Thymus (tissue), 11 donors: ENCODE measurements at regions not wholly inside any gene's neighbourhood (a gene's known extent, or its start where the extent isn't known, plus 50 kb on each side); places are given as distances from the start of the nearest gene placed in this dataset.

ENCODE experiments used
- DNase-seq, 9 donors: peaks; one replicate each; pipeline ENCODE4 v3.0.0-alpha.2; 2013; ENCODE audit warnings: low spot score in 9 of 9, low read depth in 6 of 9, missing footprints in 1 of 9
- H3K27ac ChIP-seq, 2 donors: one replicate each; pipeline ENCODE4 v1.5.1; 2013; ENCODE audit warnings: control low read depth in 1 of 2, low read depth in 1 of 2, low read length in 1 of 2, mild to moderate bottlenecking in 1 of 2, moderate library complexity in 1 of 2
- H3K27me3 ChIP-seq, 2 donors: one replicate each; pipeline ENCODE4 v1.5.1; 2013; ENCODE audit warnings: low read length in 1 of 2; ENCODE audit not compliant: control insufficient read depth in 2 of 2, insufficient read depth in 1 of 2
- H3K36me3 ChIP-seq, 2 donors: one replicate each; pipeline ENCODE4 v1.5.1; 2013; ENCODE audit warnings: low read length in 1 of 2, mild to moderate bottlenecking in 1 of 2, moderate library complexity in 1 of 2; ENCODE audit not compliant: control insufficient read depth in 2 of 2, insufficient read depth in 2 of 2
- H3K4me1 ChIP-seq, 2 donors: one replicate each; pipeline ENCODE4 v1.5.1; 2013; ENCODE audit warnings: low read length in 2 of 2; ENCODE audit not compliant: control insufficient read depth in 2 of 2, insufficient read depth in 2 of 2
- H3K4me3 ChIP-seq, 2 donors: one replicate each; pipeline ENCODE4 v1.5.1; 2013; ENCODE audit warnings: low read length in 2 of 2, control low read depth in 1 of 2, mild to moderate bottlenecking in 1 of 2
- H3K9me3 ChIP-seq, 2 donors: one replicate each; pipeline ENCODE4 v1.5.1; 2013; ENCODE audit warnings: low read length in 1 of 2, mild to moderate bottlenecking in 1 of 2; ENCODE audit not compliant: control insufficient read depth in 2 of 2, insufficient read depth in 1 of 2
- WGBS: extraction: QIAGEN DNeasy Blood & Tissue Kit; methylation state at CpG from one replicate; pipeline ENCODE4 v1.1.7; 2013; 5-methylcytosine and 5-hydroxymethylcytosine counted together
- donor health status: healthy.

- H3K9me3 ChIP-seq = no peaks in the 10 kb centered on the region
- H3K27ac ChIP-seq = no peak overlapping the region
- H3K36me3 ChIP-seq = no peaks in the 10 kb centered on the region
- H3K27me3 ChIP-seq = peaks cover 0 to 8% of the 10 kb centered on the region in 2 donors
- DNase-seq = no peak
- no peaks in the 10 kb centered on the region for H3K4me1 ChIP-seq
- WGBS = 83% methylated on average over 9 of the region's 9 CpGs
- H3K4me3 ChIP-seq = no peak overlapping the region
Observed at GRCh38 chr5:4243479-4244264, 648.0 kb downstream of the IRX1 start.

GRCh38 chr5:4244306-4244705, 648.7 kb downstream of the IRX1 start:
- H3K9me3 ChIP-seq = no peaks in the 10 kb centered on the region
- H3K27me3 ChIP-seq = peaks cover 0 to 8% of the 10 kb centered on the region in 2 donors
- DNase-seq = no peak
- WGBS = 86% methylated on average over 9 of the region's 9 CpGs
- no peaks in the 10 kb centered on the region for H3K36me3 ChIP-seq
- no peak overlapping the region for H3K4me3 ChIP-seq
- H3K27ac ChIP-seq = no peak overlapping the region
- no peaks in the 10 kb centered on the region for H3K4me1 ChIP-seq

GRCh38 chr5:4245076-4245475, 649.4 kb downstream of the IRX1 start:
- Histone ChIP-seq H3K27ac (no peak overlapping the region), H3K4me3 (no peak overlapping the region), H3K36me3 (no peaks in the 10 kb centered on the region), H3K4me1 (no peaks in the 10 kb centered on the region), H3K27me3 (peaks cover 0 to 8% of the 10 kb centered on the region in 2 donors), H3K9me3 (no peaks in the 10 kb centered on the region)
- WGBS = 95% methylated on average over 2 of the region's 2 CpGs
- DNase-seq = no peak

GRCh38 chr5:4245511-4245910, 649.9 kb downstream of the IRX1 start:
- Histone ChIP-seq H3K36me3 (no peaks in the 10 kb centered on the region), H3K27me3 (peaks cover 0 to 8% of the 10 kb centered on the region in 2 donors), H3K4me3 (no peak overlapping the region), H3K9me3 (no peaks in the 10 kb centered on the region), H3K27ac (no peak overlapping the region), H3K4me1 (no peaks in the 10 kb centered on the region)
- WGBS = 94% methylated on average over 10 of the region's 10 CpGs
- no peak for DNase-seq

- Histone ChIP-seq H3K36me3 (no peaks in the 10 kb centered on the region), H3K27ac (no peak overlapping the region), H3K27me3 (peaks cover 0 to 7% of the 10 kb centered on the region in 2 donors), H3K4me3 (no peak overlapping the region), H3K9me3 (no peaks in the 10 kb centered on the region), H3K4me1 (no peaks in the 10 kb centered on the region)
- no peak for DNase-seq
- WGBS = 89% methylated on average over 2 of the region's 2 CpGs
Observed at GRCh38 chr5:4246447-4246846, 650.8 kb downstream of the IRX1 start.

- no peaks in the 10 kb centered on the region for H3K9me3 ChIP-seq
- H3K27me3 ChIP-seq = peaks cover 0 to 2% of the 10 kb centered on the region in 2 donors
- no peaks in the 10 kb centered on the region for H3K36me3 ChIP-seq
- H3K4me1 ChIP-seq = no peaks in the 10 kb centered on the region
- no peak overlapping the region for H3K27ac ChIP-seq
- no peak overlapping the region for H3K4me3 ChIP-seq
- no peak for DNase-seq
- WGBS = 93% methylated on average over 4 of the region's 4 CpGs
Observed at GRCh38 chr5:4250254-4250653, 654.6 kb downstream of the IRX1 start.

- WGBS = 92% methylated on average over 4 of the region's 4 CpGs
- no peak for DNase-seq
Observed at GRCh38 chr5:4252385-4252784, 656.8 kb downstream of the IRX1 start.

GRCh38 chr5:4254736-4255135, 659.1 kb downstream of the IRX1 start:
- no peaks in the 10 kb centered on the region for H3K4me1 ChIP-seq
- H3K27me3 ChIP-seq = no peaks in the 10 kb centered on the region
- H3K36me3 ChIP-seq = no peaks in the 10 kb centered on the region
- WGBS = 98% methylated on average over 6 of the region's 6 CpGs
- no peak overlapping the region for H3K4me3 ChIP-seq
- DNase-seq = no peak
- no peak overlapping the region for H3K27ac ChIP-seq
- no peaks in the 10 kb centered on the region for H3K9me3 ChIP-seq

More at GRCh38 chr5:4252385-4252784, 656.8 kb downstream of the IRX1 start:
- Histone ChIP-seq H3K9me3 (no peaks in the 10 kb centered on the region), H3K4me1 (no peaks in the 10 kb centered on the region), H3K4me3 (no peak overlapping the region), H3K36me3 (no peaks in the 10 kb centered on the region), H3K27ac (no peak overlapping the region), H3K27me3 (no peaks in the 10 kb centered on the region)

- Histone ChIP-seq H3K36me3 (no peaks in the 10 kb centered on the region), H3K9me3 (no peaks in the 10 kb centered on the region), H3K4me3 (no peak overlapping the region), H3K27ac (no peak overlapping the region), H3K4me1 (no peaks in the 10 kb centered on the region), H3K27me3 (no peaks in the 10 kb centered on the region)
- 81% methylated on average over 4 of the region's 4 CpGs for WGBS
- no peak for DNase-seq
Observed at GRCh38 chr5:4255441-4255840, 659.8 kb downstream of the IRX1 start.
